ENCODE measurements at regions not wholly inside any gene's neighbourhood (a gene's known extent, or its start where the extent isn't known, plus 50 kb on each side); places are given as distances from the start of the nearest gene placed in this dataset.

DNA sequence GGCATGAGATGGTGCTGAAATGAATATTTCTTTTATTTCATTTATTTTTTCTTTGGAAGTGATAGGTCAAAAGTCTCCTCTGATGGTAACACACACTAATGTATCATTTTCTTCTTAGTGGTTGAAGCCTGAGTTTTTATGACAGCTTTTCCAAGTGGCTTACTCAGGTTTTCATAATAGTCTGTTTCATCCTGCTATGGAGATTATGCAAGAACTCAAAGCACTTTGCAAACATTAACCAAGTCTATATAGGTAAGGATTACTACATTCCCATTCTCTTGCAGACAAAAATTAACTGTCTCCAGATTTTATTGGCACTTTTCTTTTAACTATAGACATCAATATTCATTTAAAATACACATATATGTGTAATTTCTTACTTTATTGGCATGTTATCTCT lies 572.6 kb upstream of the GCFC2 start:
- DNase-seq (ENCODE audit: low read depth), result no peak
- no peak overlapping the region for H3K4me3 ChIP-seq (ENCODE audit: low read length)
- TF ChIP-seq, protein P1, sequence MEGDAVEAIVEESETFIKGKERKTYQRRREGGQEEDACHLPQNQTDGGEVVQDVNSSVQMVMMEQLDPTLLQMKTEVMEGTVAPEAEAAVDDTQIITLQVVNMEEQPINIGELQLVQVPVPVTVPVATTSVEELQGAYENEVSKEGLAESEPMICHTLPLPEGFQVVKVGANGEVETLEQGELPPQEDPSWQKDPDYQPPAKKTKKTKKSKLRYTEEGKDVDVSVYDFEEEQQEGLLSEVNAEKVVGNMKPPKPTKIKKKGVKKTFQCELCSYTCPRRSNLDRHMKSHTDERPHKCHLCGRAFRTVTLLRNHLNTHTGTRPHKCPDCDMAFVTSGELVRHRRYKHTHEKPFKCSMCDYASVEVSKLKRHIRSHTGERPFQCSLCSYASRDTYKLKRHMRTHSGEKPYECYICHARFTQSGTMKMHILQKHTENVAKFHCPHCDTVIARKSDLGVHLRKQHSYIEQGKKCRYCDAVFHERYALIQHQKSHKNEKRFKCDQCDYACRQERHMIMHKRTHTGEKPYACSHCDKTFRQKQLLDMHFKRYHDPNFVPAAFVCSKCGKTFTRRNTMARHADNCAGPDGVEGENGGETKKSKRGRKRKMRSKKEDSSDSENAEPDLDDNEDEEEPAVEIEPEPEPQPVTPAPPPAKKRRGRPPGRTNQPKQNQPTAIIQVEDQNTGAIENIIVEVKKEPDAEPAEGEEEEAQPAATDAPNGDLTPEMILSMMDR (conservative IDR thresholded peaks at IDR 0.05; ENCODE audit: low read depth, low read length), result no peak

DNA sequence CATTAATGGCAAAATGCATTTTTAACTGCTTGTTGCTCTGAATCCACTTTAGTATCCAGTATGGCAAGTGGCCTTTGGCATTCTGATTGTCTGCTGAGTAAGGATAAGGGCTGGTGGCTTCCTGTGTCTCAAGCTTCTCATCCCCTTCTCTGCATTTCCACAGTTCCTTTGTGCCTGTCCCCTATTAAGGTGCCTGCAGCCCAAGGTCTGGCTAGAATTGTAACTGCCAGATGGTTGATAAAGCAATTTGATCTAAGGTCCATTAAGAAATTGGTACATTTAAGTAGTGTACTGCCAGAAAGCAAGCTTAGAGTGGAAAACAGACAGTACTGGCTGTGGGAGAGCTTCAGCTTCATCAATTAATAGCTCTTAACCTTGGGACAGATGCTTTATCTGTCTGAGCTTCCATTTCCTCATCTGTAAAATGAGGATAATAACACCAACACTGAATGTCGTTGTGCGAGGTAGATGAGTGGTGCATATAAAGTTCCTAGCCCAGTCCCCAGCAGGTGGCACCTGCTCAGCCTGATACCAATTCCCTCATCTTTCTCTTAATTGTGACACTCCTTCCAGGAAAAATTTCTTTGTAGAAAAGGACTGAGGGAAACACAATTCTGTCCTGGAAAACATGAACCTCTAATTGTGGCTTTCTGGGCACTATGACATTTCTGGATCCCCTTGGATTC lies 570.6 kb upstream of the GCFC2 start:
- H3K4me3 ChIP-seq (ENCODE audit: low read length), result no peak overlapping the region
- TF ChIP-seq, protein P1 (conservative IDR thresholded peaks at IDR 0.05; ENCODE audit: low read depth, low read length), result no peak
- DNase-seq (ENCODE audit: low read depth), result no peak

DNA sequence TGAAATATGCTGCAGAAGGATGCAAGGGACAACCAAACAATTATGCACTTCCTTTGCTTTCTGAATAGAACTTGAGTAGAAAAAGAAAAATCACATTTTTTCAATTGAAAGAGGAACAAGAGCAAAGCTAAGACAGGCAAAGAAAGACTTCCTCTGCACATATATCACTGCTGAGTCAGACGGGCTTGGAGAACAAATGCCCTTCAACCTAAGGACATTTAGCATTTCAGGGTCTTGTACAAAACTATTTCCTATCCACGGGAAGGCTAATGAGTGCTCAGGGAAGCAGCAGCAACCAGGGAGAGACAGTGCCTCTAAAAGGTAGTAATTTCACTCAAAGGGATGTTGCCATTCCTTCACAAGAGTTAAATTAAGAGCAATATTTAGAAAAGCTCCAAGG lies 570.0 kb upstream of the GCFC2 start:
- no peak overlapping the region for H3K4me3 ChIP-seq (ENCODE audit: low read length)
- TF ChIP-seq, protein P1 (conservative IDR thresholded peaks at IDR 0.05; ENCODE audit: low read depth, low read length), result no peak

DNA sequence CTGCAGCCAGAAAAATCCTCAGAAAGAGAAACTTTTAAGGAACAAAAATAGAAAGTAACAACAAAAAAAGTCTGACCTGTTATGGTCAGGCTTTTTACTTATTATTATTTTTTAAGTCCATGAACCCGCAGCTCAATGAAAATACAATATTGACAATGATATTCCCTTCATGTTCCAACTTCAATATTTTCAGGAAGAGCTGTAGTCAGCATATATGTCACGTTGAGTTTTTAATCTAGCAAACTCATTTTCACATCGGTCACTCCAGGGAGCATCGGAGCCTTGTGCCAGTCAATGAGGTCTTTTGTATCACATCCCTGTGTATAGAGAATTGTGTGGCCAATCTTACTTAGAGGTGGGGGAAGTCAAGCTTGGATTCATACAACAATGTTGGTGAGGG lies 568.4 kb upstream of the GCFC2 start:
- TF ChIP-seq, protein P1 (conservative IDR thresholded peaks at IDR 0.05; ENCODE audit: low read depth, low read length), result no peak
- H3K4me3 ChIP-seq (ENCODE audit: low read length), result no peak overlapping the region
- no peak for DNase-seq (ENCODE audit: low read depth)

More for the DNA sequence above, 570.0 kb upstream of the GCFC2 start:
- DNase-seq (ENCODE audit: low read depth), result no peak

DNA sequence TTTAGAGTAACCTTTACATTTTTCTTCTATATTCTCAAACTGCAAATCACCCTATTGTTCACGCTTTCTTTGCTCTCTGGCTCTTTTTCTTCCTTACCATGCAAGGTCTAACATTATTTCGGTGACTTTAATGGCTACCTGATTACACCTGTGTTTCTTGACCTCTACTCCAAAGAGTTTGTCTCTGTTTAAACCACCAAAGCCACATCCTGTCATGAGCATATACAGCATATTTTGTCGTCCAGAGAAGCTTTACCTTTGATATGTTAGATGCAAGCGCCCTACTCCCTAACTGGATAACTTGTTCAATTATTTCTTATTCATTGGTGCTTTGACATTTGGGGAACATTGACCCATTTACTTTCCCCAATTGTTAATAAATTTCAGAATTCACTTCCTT lies 565.1 kb upstream of the GCFC2 start:
- TF ChIP-seq, protein P1 (conservative IDR thresholded peaks at IDR 0.05; ENCODE audit: low read depth, low read length), result no peak
- DNase-seq (ENCODE audit: low read depth), result no peak
- H3K4me3 ChIP-seq (ENCODE audit: low read length), result no peak overlapping the region

DNA sequence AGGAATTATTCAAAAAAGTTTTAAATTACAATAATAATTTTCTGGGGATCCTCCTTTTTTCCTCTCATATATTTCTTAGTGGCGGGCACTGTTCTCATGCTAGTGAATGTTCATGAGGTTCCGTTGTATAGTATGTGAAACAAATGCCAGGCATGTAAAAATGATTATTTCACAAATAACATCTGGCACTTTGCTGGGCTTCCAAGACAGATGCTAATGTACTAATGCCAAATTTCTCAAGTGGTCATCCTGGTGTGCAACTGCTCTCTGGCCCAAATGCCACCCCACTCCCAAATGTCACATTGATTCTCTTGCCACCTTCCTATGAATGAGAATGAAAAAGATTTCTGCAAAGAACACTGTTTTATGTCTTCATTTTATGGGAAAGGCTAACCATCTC lies 564.0 kb upstream of the GCFC2 start:
- no peak overlapping the region for H3K4me3 ChIP-seq (ENCODE audit: low read length)
- TF ChIP-seq, protein P1 (conservative IDR thresholded peaks at IDR 0.05; ENCODE audit: low read depth, low read length), result no peak
- no peak for DNase-seq (ENCODE audit: low read depth)

DNA sequence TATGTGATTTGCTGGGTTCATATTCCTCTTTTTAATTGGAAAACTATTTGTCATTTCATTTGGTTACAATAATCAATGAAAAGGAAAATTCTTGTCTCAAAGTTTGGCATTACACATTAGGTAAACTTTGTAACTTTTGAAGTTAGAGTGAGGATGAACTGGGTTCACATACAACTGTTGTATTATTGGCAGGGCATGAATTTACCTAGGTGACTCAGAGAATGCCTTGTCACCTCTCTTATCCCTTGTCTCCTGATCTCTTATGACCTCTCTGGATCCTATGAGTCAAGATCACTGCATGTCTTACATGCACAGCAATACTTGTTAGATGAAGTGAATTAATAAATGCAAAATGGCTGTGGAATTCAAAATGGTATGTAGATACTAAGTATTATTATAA lies 563.4 kb upstream of the GCFC2 start:
- no peak for DNase-seq (ENCODE audit: low read depth)
- no peak overlapping the region for H3K4me3 ChIP-seq (ENCODE audit: low read length)
- TF ChIP-seq, protein P1 (conservative IDR thresholded peaks at IDR 0.05; ENCODE audit: low read depth, low read length), result no peak
